ENCODE measurements at regions not wholly inside any gene's neighbourhood (a gene's known extent, or its start where the extent isn't known, plus 50 kb on each side); places are given as distances from the start of the nearest gene placed in this dataset.

DNA sequence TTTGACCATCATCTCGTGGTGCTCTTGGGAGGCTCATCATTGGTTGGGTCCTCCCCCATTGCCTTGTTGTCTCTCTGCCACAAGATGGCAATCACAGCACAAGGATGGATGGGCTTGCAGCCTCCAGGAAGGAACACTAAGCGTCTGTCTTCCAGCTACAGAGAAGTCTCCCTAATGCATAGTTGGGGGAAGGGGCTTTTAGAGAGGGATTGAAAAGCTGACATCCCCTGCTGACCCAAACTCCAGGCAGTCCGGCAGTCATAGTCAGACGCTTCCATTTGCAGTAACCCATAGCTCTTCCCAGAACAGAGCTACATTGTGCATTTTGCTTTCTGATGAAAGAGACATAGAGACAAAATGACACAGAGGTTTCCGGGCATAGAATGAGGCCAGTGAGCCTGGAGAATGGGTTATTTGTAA, 111.4 kb downstream of the UTP18 start (continued):
- TF ChIP-seq, protein P1, sequence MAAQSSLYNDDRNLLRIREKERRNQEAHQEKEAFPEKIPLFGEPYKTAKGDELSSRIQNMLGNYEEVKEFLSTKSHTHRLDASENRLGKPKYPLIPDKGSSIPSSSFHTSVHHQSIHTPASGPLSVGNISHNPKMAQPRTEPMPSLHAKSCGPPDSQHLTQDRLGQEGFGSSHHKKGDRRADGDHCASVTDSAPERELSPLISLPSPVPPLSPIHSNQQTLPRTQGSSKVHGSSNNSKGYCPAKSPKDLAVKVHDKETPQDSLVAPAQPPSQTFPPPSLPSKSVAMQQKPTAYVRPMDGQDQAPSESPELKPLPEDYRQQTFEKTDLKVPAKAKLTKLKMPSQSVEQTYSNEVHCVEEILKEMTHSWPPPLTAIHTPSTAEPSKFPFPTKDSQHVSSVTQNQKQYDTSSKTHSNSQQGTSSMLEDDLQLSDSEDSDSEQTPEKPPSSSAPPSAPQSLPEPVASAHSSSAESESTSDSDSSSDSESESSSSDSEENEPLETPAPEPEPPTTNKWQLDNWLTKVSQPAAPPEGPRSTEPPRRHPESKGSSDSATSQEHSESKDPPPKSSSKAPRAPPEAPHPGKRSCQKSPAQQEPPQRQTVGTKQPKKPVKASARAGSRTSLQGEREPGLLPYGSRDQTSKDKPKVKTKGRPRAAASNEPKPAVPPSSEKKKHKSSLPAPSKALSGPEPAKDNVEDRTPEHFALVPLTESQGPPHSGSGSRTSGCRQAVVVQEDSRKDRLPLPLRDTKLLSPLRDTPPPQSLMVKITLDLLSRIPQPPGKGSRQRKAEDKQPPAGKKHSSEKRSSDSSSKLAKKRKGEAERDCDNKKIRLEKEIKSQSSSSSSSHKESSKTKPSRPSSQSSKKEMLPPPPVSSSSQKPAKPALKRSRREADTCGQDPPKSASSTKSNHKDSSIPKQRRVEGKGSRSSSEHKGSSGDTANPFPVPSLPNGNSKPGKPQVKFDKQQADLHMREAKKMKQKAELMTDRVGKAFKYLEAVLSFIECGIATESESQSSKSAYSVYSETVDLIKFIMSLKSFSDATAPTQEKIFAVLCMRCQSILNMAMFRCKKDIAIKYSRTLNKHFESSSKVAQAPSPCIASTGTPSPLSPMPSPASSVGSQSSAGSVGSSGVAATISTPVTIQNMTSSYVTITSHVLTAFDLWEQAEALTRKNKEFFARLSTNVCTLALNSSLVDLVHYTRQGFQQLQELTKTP (IDR thresholded peaks at IDR 0.05; ENCODE audit: low read depth in 1 of 2, partially characterized antibody in 2 of 2): no peak
- TF ChIP-seq MAZ (CRISPR knock-in tag; conservative IDR thresholded peaks at IDR 0.05 in 1 of 2, IDR thresholded peaks at IDR 0.05 in 1 of 2) (0 out of 4 replicates have a peak, but pooled peaks of 1 of the 2 experiments have one; percentile 29), NFIC (IDR thresholded peaks at IDR 0.05) (no peak), RAD21 (CRISPR knock-in tag; conservative IDR thresholded peaks at IDR 0.05 in 1 of 2, IDR thresholded peaks at IDR 0.05 in 1 of 2) (peak; percentile 88 to 94), DMBX1 (CRISPR knock-in tag; IDR thresholded peaks at IDR 0.05; ENCODE audit: borderline replicate concordance) (no peak)
- TF ChIP-seq, protein P2, sequence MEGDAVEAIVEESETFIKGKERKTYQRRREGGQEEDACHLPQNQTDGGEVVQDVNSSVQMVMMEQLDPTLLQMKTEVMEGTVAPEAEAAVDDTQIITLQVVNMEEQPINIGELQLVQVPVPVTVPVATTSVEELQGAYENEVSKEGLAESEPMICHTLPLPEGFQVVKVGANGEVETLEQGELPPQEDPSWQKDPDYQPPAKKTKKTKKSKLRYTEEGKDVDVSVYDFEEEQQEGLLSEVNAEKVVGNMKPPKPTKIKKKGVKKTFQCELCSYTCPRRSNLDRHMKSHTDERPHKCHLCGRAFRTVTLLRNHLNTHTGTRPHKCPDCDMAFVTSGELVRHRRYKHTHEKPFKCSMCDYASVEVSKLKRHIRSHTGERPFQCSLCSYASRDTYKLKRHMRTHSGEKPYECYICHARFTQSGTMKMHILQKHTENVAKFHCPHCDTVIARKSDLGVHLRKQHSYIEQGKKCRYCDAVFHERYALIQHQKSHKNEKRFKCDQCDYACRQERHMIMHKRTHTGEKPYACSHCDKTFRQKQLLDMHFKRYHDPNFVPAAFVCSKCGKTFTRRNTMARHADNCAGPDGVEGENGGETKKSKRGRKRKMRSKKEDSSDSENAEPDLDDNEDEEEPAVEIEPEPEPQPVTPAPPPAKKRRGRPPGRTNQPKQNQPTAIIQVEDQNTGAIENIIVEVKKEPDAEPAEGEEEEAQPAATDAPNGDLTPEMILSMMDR (IDR thresholded peaks at IDR 0.05 in 2 of 3, conservative IDR thresholded peaks at IDR 0.05 in 1 of 3; ENCODE audit: insufficient read depth in 2 of 3, low read depth in 1 of 3, low read length in 3 of 3): peak; percentile 74 to 82 (median 75)
- TF ChIP-seq, protein P3, sequence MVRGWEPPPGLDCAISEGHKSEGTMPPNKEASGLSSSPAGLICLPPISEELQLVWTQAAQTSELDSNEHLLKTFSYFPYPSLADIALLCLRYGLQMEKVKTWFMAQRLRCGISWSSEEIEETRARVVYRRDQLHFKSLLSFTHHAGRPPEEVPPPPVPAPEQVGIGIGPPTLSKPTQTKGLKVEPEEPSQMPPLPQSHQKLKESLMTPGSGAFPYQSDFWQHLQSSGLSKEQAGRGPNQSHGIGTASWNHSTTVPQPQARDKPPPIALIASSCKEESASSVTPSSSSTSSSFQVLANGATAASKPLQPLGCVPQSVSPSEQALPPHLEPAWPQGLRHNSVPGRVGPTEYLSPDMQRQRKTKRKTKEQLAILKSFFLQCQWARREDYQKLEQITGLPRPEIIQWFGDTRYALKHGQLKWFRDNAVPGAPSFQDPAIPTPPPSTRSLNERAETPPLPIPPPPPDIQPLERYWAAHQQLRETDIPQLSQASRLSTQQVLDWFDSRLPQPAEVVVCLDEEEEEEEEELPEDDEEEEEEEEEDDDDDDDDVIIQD (CRISPR knock-in tag; IDR thresholded peaks at IDR 0.05): no peak
- TF ChIP-seq, protein P4, sequence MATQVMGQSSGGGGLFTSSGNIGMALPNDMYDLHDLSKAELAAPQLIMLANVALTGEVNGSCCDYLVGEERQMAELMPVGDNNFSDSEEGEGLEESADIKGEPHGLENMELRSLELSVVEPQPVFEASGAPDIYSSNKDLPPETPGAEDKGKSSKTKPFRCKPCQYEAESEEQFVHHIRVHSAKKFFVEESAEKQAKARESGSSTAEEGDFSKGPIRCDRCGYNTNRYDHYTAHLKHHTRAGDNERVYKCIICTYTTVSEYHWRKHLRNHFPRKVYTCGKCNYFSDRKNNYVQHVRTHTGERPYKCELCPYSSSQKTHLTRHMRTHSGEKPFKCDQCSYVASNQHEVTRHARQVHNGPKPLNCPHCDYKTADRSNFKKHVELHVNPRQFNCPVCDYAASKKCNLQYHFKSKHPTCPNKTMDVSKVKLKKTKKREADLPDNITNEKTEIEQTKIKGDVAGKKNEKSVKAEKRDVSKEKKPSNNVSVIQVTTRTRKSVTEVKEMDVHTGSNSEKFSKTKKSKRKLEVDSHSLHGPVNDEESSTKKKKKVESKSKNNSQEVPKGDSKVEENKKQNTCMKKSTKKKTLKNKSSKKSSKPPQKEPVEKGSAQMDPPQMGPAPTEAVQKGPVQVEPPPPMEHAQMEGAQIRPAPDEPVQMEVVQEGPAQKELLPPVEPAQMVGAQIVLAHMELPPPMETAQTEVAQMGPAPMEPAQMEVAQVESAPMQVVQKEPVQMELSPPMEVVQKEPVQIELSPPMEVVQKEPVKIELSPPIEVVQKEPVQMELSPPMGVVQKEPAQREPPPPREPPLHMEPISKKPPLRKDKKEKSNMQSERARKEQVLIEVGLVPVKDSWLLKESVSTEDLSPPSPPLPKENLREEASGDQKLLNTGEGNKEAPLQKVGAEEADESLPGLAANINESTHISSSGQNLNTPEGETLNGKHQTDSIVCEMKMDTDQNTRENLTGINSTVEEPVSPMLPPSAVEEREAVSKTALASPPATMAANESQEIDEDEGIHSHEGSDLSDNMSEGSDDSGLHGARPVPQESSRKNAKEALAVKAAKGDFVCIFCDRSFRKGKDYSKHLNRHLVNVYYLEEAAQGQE (IDR thresholded peaks at IDR 0.05; ENCODE audit: borderline replicate concordance): peak; percentile 64; the same call in 1 of the 2 replicates
- TF ChIP-seq, protein P4 (CRISPR knock-in tag; IDR thresholded peaks at IDR 0.05; ENCODE audit: low read depth): no peak
